Limb (tissue), 2 donors: ENCODE measurements at regions not wholly inside any gene's neighbourhood (a gene's known extent, or its start where the extent isn't known, plus 50 kb on each side); places are given as distances from the start of the nearest gene placed in this dataset.
A peak's percentile ranks its signal among the peaks of the same experiment; 100 is the strongest.
"Not testable (repeated sequence)": the region's sequence is repeated elsewhere in the genome, so short reads cannot be mapped to it uniquely, and the experiment has no call there.

Source experiments
- DNase-seq, 2 donors: peaks; one replicate each; pipeline ENCODE4 v3.0.0-alpha.2; 2016; ENCODE audit errors: extremely low spot score in 2 of 2

- DNase-seq, result peak in 1 of 2 donors; percentile 8
Measured at GRCh38 chr2:72031346-72032110, 116.1 kb downstream of the CYP26B1 start.

- DNase-seq, result peak in 1 of 2 donors; percentile 12
Measured at GRCh38 chr2:72028996-72029395, 118.7 kb downstream of the CYP26B1 start.

- peak in 1 of 2 donors; percentile 9 for DNase-seq
Measured at GRCh38 chr2:72028351-72028995, 119.2 kb downstream of the CYP26B1 start.

- DNase-seq, result peak in 1 of 2 donors; percentile 11
Measured at GRCh38 chr2:72027426-72028161, 120.1 kb downstream of the CYP26B1 start.

GRCh38 chr2:72026819-72027425 lies 120.7 kb downstream of the CYP26B1 start:
- DNase-seq, result peak in 1 of 2 donors; percentile 2

- DNase-seq, result peak in 1 of 2 donors; percentile 14
Measured at GRCh38 chr2:72024451-72025175, 123.0 kb downstream of the CYP26B1 start.

GRCh38 chr2:72023678-72024390 lies 123.8 kb downstream of the CYP26B1 start:
- peak in 1 of 2 donors; percentile 3 for DNase-seq

GRCh38 chr2:72021371-72021770 lies 126.3 kb downstream of the CYP26B1 start:
- DNase-seq, result not testable (repeated sequence)

- no peak for DNase-seq
Measured at GRCh38 chr2:72015266-72015665, 132.4 kb downstream of the CYP26B1 start.

GRCh38 chr2:72014831-72015230 lies 132.8 kb downstream of the CYP26B1 start:
- DNase-seq, result no peak

- DNase-seq, result peak in 1 of 2 donors; percentile 17
Measured at GRCh38 chr2:72013726-72014125, 133.9 kb downstream of the CYP26B1 start.

- DNase-seq, result peak in 1 of 2 donors; percentile 17
Measured at GRCh38 chr2:72012886-72013574, 134.6 kb downstream of the CYP26B1 start.

- peak in 1 of 2 donors; percentile 6 for DNase-seq
Measured at GRCh38 chr2:72011791-72012190, 135.9 kb downstream of the CYP26B1 start.

- peak in 1 of 2 donors; percentile 8 for DNase-seq
Measured at GRCh38 chr2:72011370-72011689, 136.3 kb downstream of the CYP26B1 start.

- no peak for DNase-seq
Measured at GRCh38 chr2:72010647-72011369, 136.9 kb downstream of the CYP26B1 start.

GRCh38 chr2:72008608-72009007 lies 139.1 kb downstream of the CYP26B1 start:
- no peak for DNase-seq

GRCh38 chr2:72007402-72007801 lies 140.3 kb downstream of the CYP26B1 start:
- no peak for DNase-seq

- no peak for DNase-seq
Measured at GRCh38 chr2:72006188-72006736, 141.4 kb downstream of the CYP26B1 start.

- no peak for DNase-seq
Measured at GRCh38 chr2:72004976-72005375, 142.7 kb downstream of the CYP26B1 start.
